DOHH2 (cell line): ENCODE measurements at regions not wholly inside any gene's neighbourhood (a gene's known extent, or its start where the extent isn't known, plus 50 kb on each side); places are given as distances from the start of the nearest gene placed in this dataset.

Source experiments
- CTCF ChIP-seq: fragments of 200-600 bp; sonication (generic); IDR thresholded peaks from one replicate; pipeline ENCODE4 v1.5.1; 2014; ENCODE audit warnings: antibody characterized with exemption, mild to moderate bottlenecking, low read depth, low read length; ENCODE audit not compliant: poor library complexity, severe bottlenecking
- EZH2phosphoT487 ChIP-seq: fragments of 200-600 bp; sonication (generic); IDR thresholded peaks from 2 replicates; pipeline ENCODE4 v1.6.1; 2017; ENCODE audit warnings: borderline replicate concordance, mild to moderate bottlenecking, antibody characterized with exemption, low read length, moderate library complexity, mixed read lengths

GRCh38 chr2:234873103-234873827 is 78.6 kb upstream of the SH3BP4 start:
- TF ChIP-seq CTCF (no peak), EZH2phosphoT487 (no peak)
